HEK293T (cell line): ENCODE measurements at regions not wholly inside any gene's neighbourhood (a gene's known extent, or its start where the extent isn't known, plus 50 kb on each side); places are given as distances from the start of the nearest gene placed in this dataset.
"Not testable (repeated sequence)": the region's sequence is repeated elsewhere in the genome, so short reads cannot be mapped to it uniquely, and the experiment has no call there.

ENCODE experiments used
- BHLHE40 ChIP-seq: fragments of 450-650 bp; IDR thresholded peaks from 2 replicates; pipeline ENCODE4 v1.6.1; 2016; ENCODE audit warnings: mild to moderate bottlenecking, moderate library complexity, borderline replicate concordance
- ELF4 ChIP-seq: fragments of 450-650 bp; IDR thresholded peaks from 2 replicates; pipeline ENCODE4 v1.6.1; 2017; ENCODE audit warnings: antibody characterized with exemption
- FOXA1 ChIP-seq: fragments of 450-650 bp; IDR thresholded peaks from 2 replicates; pipeline ENCODE4 v1.6.1; 2016; ENCODE audit warnings: mild to moderate bottlenecking
- FOXK2 ChIP-seq: fragments of 450-650 bp; IDR thresholded peaks from 2 replicates; pipeline ENCODE4 v1.6.1; 2016; ENCODE audit warnings: mild to moderate bottlenecking
- LEF1 ChIP-seq: fragments of 450-650 bp; IDR thresholded peaks from 2 replicates; pipeline ENCODE4 v1.6.1; 2017; ENCODE audit warnings: mild to moderate bottlenecking, borderline replicate concordance
- NFRKB ChIP-seq: fragments of 450-650 bp; IDR thresholded peaks from 2 replicates; pipeline ENCODE4 v1.6.1; 2016; ENCODE audit warnings: mild to moderate bottlenecking, moderate library complexity
- SP1 ChIP-seq: fragments of 450-650 bp; IDR thresholded peaks from 2 replicates; pipeline ENCODE4 v1.6.1; 2017
- SUZ12 ChIP-seq: fragments of 450-650 bp; IDR thresholded peaks from 2 replicates; pipeline ENCODE4 v1.6.1; 2016; ENCODE audit warnings: mild to moderate bottlenecking
- TARDBP ChIP-seq: fragments of 450-650 bp; IDR thresholded peaks from 2 replicates; pipeline ENCODE4 v1.6.1; 2016

DNA sequence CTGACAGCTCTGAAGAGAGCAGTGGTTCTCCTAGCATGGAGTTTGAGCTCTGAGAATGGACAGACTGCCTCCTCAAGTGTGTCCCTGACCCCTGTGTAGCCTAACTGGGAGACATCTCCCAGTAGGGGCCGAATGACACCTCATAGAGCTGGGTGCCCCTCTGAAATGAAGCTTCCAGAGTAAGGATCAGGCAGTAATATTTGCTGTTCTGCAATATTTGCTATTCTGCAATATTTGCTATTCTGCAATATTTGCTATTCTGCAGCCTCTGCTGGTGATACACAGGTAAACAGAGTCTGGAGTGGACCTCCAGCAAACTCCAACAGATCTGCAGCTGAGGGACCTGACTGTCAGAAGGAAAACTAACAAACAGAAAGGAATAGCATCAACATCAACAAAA is 105.5 kb downstream of the BUD13 start:
- not testable (repeated sequence) for TF ChIP-seq SP1, LEF1, NFRKB, FOXK2, SUZ12, FOXA1, ELF4, BHLHE40, TARDBP
